IMR-90 (cell line): ENCODE measurements at regions not wholly inside any gene's neighbourhood (a gene's known extent, or its start where the extent isn't known, plus 50 kb on each side); places are given as distances from the start of the nearest gene placed in this dataset.

Source experiments
- ATAC-seq: fragments of 200-7000 bp; cut with Tn5 transposase; 2 replicates; pipeline ENCODE4 v1.9.1; 2020; ENCODE audit warnings: low read depth, mild to moderate bottlenecking, moderate library complexity
- BruUV-seq: library from RNA; stranded (reverse); fragments of 400-500 nt; replicated peaks from 2 replicates; lab custom pipeline; 2021; lab: Mats Ljungman, UMichigan
- CTCF ChIA-PET: fragments of 300-600 bp; formaldehyde crosslinking; extraction: SDS; loops from one replicate; lab custom pipeline; 2021; ENCODE audit warnings: antibody characterized with exemption; lab: Yijun Ruan, JAX
- POLR2A ChIA-PET: fragments of 300-600 bp; sonication (Branson Sonifier 250); formaldehyde crosslinking; loops from one replicate; lab custom pipeline; 2022; ENCODE audit warnings: antibody characterized with exemption; ENCODE audit not compliant: unreplicated experiment; lab: Charles Lee
- DNase-seq: peaks from one replicate; pipeline ENCODE4 v3.0.0; 2013
- H2AFZ ChIP-seq: replicated peaks from 2 replicates; pipeline ENCODE3; 2013; ENCODE audit warnings: low read length, mild to moderate bottlenecking; ENCODE audit not compliant: poor library complexity
- H2AK5ac ChIP-seq: 2 replicates; pipeline ENCODE4 v1.6.1; 2013; ENCODE audit warnings: low read depth, low read length, inconsistent platforms
- H2AK9ac ChIP-seq: replicated peaks from 2 replicates; pipeline ENCODE3; 2013; ENCODE audit warnings: mild to moderate bottlenecking, low read depth, low read length, moderate library complexity; ENCODE audit not compliant: poor library complexity
- H2BK120ac ChIP-seq: 2 replicates; pipeline ENCODE4 v1.6.1; 2013; ENCODE audit warnings: low read depth, low read length, inconsistent platforms
- H2BK15ac ChIP-seq: 3 replicates; pipeline ENCODE4 v1.6.1; 2013; ENCODE audit warnings: low read depth, low read length, inconsistent platforms
- H2BK20ac ChIP-seq: 2 replicates; pipeline ENCODE4 v1.6.1; 2013; ENCODE audit warnings: low read depth, mild to moderate bottlenecking, inconsistent platforms, low read length, moderate library complexity
- H2BK5ac ChIP-seq: 2 replicates; pipeline ENCODE4 v1.6.1; 2013; ENCODE audit warnings: mild to moderate bottlenecking, low read depth, low read length, inconsistent platforms; ENCODE audit not compliant: poor library complexity, severe bottlenecking
- H3K14ac ChIP-seq: replicated peaks from 2 replicates; pipeline ENCODE4 v1.6.1; 2013; ENCODE audit warnings: low read depth, low read length, inconsistent platforms
- H3K18ac ChIP-seq: 2 replicates; pipeline ENCODE4 v1.6.1; 2013; ENCODE audit warnings: low read depth, low read length, control low read depth
- H3K23ac ChIP-seq: 2 replicates; pipeline ENCODE4 v1.6.1; 2013; ENCODE audit warnings: low read depth, low read length, inconsistent platforms
- H3K27ac ChIP-seq: 2 replicates; pipeline ENCODE4 v1.5.1; 2013; ENCODE audit warnings: mild to moderate bottlenecking, control low read depth, low read length; ENCODE audit not compliant: insufficient read depth
- H3K27me3 ChIP-seq: 2 replicates; pipeline ENCODE4 v1.6.1; 2013; ENCODE audit warnings: low read length; ENCODE audit not compliant: control insufficient read depth, insufficient read depth
- H3K36me3 ChIP-seq: 2 replicates; pipeline ENCODE4 v1.6.1; 2013; ENCODE audit warnings: low read length, mixed read lengths; ENCODE audit not compliant: control insufficient read depth, insufficient read depth
- H3K4ac ChIP-seq: 2 replicates; pipeline ENCODE4 v1.6.1; 2013; ENCODE audit warnings: low read depth, low read length, inconsistent platforms
- H3K4me1 ChIP-seq: 2 replicates; pipeline ENCODE4 v1.6.1; 2013; ENCODE audit warnings: low read length, mixed read lengths; ENCODE audit not compliant: control insufficient read depth, insufficient read depth
- H3K4me2 ChIP-seq: 2 replicates; pipeline ENCODE4 v1.6.1; 2013; ENCODE audit warnings: low read depth, mild to moderate bottlenecking, control low read depth, low read length, moderate library complexity
- H3K4me3 ChIP-seq: 2 replicates; pipeline ENCODE4 v1.5.1; 2013; ENCODE audit warnings: low read depth, mild to moderate bottlenecking, control low read depth, low read length, moderate library complexity; ENCODE audit not compliant: insufficient read depth
- H3K56ac ChIP-seq: 2 replicates; pipeline ENCODE4 v1.6.1; 2013; ENCODE audit warnings: low read length, inconsistent platforms; ENCODE audit not compliant: insufficient read depth; ENCODE audit errors: extremely low read depth
- H3K79me1 ChIP-seq, 2 experiments: 2 replicates each; pipeline ENCODE4 v1.6.1; 2013; ENCODE audit warnings: low read length in 2 of 2, inconsistent platforms in 1 of 2, low read depth in 1 of 2
- H3K9ac ChIP-seq: 2 replicates; pipeline ENCODE4 v1.6.1; 2013; ENCODE audit warnings: low read depth, low read length, control low read depth
- H3K9me1 ChIP-seq: 2 replicates; pipeline ENCODE4 v1.6.1; 2013; ENCODE audit warnings: low read length, inconsistent platforms; ENCODE audit not compliant: insufficient read depth
- H3K9me3 ChIP-seq: 2 replicates; pipeline ENCODE4 v1.6.1; 2013; ENCODE audit warnings: low read length; ENCODE audit not compliant: control insufficient read depth, insufficient read depth
- H4K20me1 ChIP-seq: 2 replicates; pipeline ENCODE4 v1.6.1; 2013; ENCODE audit warnings: low read length, inconsistent platforms; ENCODE audit not compliant: insufficient read depth
- H4K5ac ChIP-seq: 2 replicates; pipeline ENCODE4 v1.6.1; 2013; ENCODE audit warnings: mild to moderate bottlenecking, low read depth, low read length, control low read depth
- H4K8ac ChIP-seq, 2 experiments: 2 replicates each; pipeline ENCODE4 v1.6.1; 2013; ENCODE audit warnings: low read depth in 2 of 2, low read length in 2 of 2, control low read depth in 1 of 2, inconsistent platforms in 1 of 2
- H4K91ac ChIP-seq: 2 replicates; pipeline ENCODE4 v1.6.1; 2013; ENCODE audit warnings: low read depth, low read length, inconsistent platforms; ENCODE audit not compliant: insufficient read depth
- BHLHE40 ChIP-seq: fragments of 150-350 bp; IDR thresholded peaks from 2 replicates; pipeline ENCODE4 v1.6.1; 2016; ENCODE audit warnings: mild to moderate bottlenecking, low read depth, low read length
- CEBPB ChIP-seq: IDR thresholded peaks from 2 replicates; pipeline ENCODE4 v1.6.1; 2012; ENCODE audit warnings: low read depth, low read length, improper control_type of control experiment
- FOS ChIP-seq: fragments of 150-350 bp; IDR thresholded peaks from 2 replicates; pipeline ENCODE4 v1.6.1; 2016; ENCODE audit warnings: low read depth, low read length
- MAFK ChIP-seq: IDR thresholded peaks from 2 replicates; pipeline ENCODE4 v1.6.1; 2012; ENCODE audit warnings: low read depth, low read length, improper control_type of control experiment
- MAZ ChIP-seq: IDR thresholded peaks from 2 replicates; pipeline ENCODE4 v1.6.1; 2012; ENCODE audit warnings: low read depth, mild to moderate bottlenecking, low read length, improper control_type of control experiment, moderate library complexity, borderline replicate concordance
- MXI1 ChIP-seq: IDR thresholded peaks from 2 replicates; pipeline ENCODE4 v1.6.1; 2012; ENCODE audit warnings: low read depth, mild to moderate bottlenecking, low read length, moderate library complexity, borderline replicate concordance
- NFE2L2 ChIP-seq: fragments of 150-350 bp; IDR thresholded peaks from 2 replicates; pipeline ENCODE4 v1.6.1; 2016; ENCODE audit warnings: low read depth, mild to moderate bottlenecking, low read length
- POLR2A ChIP-seq: IDR thresholded peaks from 2 replicates; pipeline ENCODE4 v1.6.1; 2012; ENCODE audit warnings: mild to moderate bottlenecking, low read depth, low read length
- RCOR1 ChIP-seq: IDR thresholded peaks from 2 replicates; pipeline ENCODE4 v1.6.1; 2012; ENCODE audit warnings: mild to moderate bottlenecking, low read length, improper control_type of control experiment; ENCODE audit not compliant: insufficient replicate concordance
- SMC3 ChIP-seq: fragments of 150-350 bp; IDR thresholded peaks from 2 replicates; pipeline ENCODE4 v1.6.1; 2016; ENCODE audit warnings: low read depth, mild to moderate bottlenecking, antibody characterized with exemption, low read length, moderate library complexity
- WGBS, 2 experiments: methylation state at CpG; one replicate each; pipeline versions ENCODE4 v1.1.5 to v1.1.7; 2013; ENCODE audit warnings: missing lambda C conversion rate in 2 of 2; ENCODE audit not compliant: insufficient read length in 1 of 2; ENCODE audit errors: extremely low coverage in 2 of 2; 5-methylcytosine and 5-hydroxymethylcytosine counted together
- dilution Hi-C: fragments of 300-500 bp; cut with HindIII; formaldehyde crosslinking; loops from one replicate; pipeline ENCODE4 v1.14.3; 2018; ENCODE audit warnings: low sequenced_read_pairs; ENCODE audit not compliant: unreplicated experiment
- in situ Hi-C: fragments of 300-500 bp; cut with MboI; formaldehyde crosslinking; loops from 3 replicates; pipeline ENCODE4 v1.14.3; 2019; ENCODE audit warnings: low sequenced_read_pairs, inconsistent platforms, mixed read lengths
- intact Hi-C: fragments of 100-400 bp; cut with micrococcal nuclease; formaldehyde crosslinking; loops from 2 replicates; pipeline ENCODE4 v1.10.0; 2022
- TF ChIP-seq, protein P1 (sequence below): fragments of 150-350 bp; IDR thresholded peaks from 2 replicates; pipeline ENCODE4 v1.6.1; 2017; ENCODE audit warnings: mild to moderate bottlenecking, antibody characterized with exemption, low read length, low read depth
- TF ChIP-seq, protein P2 (sequence below): conservative IDR thresholded peaks from 2 replicates; pipeline ENCODE4 v1.5.1; 2012; ENCODE audit warnings: mild to moderate bottlenecking, low read depth, low read length, improper control_type of control experiment
- TF ChIP-seq, protein P3 (sequence below): fragments of 150-350 bp; IDR thresholded peaks from 2 replicates; pipeline ENCODE4 v1.6.1; 2016; ENCODE audit warnings: low read depth, mild to moderate bottlenecking, low read length, moderate library complexity, borderline replicate concordance

DNA sequence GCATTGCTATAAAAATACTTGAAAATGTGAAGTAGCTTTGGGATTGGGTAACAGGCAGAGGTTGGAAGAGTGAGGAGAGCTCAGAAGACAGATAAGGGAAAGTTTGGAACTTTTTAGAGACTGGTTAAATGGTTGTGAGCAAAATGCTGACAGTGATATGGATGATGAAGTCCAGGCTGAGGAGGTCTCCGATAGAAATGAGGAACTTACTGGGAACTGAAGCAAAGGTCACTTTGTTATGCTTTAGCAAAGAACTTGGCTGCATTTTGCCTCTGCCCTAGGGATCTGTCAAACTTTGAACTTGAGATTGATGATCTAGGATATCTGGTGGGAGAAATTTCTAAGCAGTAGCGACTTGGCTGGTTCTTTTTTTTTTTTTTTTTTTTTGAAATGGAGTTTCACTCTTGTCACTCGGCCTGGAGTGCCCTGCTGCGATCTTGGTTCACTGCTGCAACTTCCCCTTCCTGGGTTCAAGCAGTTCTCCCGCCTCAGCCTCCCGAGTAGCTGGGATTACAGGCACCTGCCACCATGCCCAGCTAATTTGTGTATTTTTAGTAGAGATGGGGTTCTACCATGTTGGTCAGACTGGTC, 998.9 kb downstream of the TLE1 start:
- no peak overlapping the region for H3K18ac ChIP-seq
- ATAC-seq (no peak), DNase-seq (no peak)
- H2BK15ac ChIP-seq, result no peak overlapping the region
- H2BK5ac ChIP-seq, result no peak overlapping the region
- H3K27ac ChIP-seq, result no peak overlapping the region
- no CpG with 5 or more reads among the region's 6 CpGs for WGBS, 2 experiments
- POLR2A ChIA-PET, result no interaction called here
- H4K91ac ChIP-seq, result no peak overlapping the region
- H3K79me1 ChIP-seq, result no peaks in the 10 kb centered on the region
- no peak for TF ChIP-seq MXI1
- TF ChIP-seq NFE2L2, result no peak
- TF ChIP-seq MAZ, result no peak
- no peak for TF ChIP-seq POLR2A
- TF ChIP-seq, protein P1, sequence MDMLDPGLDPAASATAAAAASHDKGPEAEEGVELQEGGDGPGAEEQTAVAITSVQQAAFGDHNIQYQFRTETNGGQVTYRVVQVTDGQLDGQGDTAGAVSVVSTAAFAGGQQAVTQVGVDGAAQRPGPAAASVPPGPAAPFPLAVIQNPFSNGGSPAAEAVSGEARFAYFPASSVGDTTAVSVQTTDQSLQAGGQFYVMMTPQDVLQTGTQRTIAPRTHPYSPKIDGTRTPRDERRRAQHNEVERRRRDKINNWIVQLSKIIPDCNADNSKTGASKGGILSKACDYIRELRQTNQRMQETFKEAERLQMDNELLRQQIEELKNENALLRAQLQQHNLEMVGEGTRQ, result no peak
- no peak for TF ChIP-seq FOS
- TF ChIP-seq CEBPB, result no peak
- TF ChIP-seq BHLHE40, result no peak
- no peak for TF ChIP-seq SMC3
- no peak for TF ChIP-seq RCOR1
- TF ChIP-seq MAFK, result no peak
- TF ChIP-seq, protein P2, sequence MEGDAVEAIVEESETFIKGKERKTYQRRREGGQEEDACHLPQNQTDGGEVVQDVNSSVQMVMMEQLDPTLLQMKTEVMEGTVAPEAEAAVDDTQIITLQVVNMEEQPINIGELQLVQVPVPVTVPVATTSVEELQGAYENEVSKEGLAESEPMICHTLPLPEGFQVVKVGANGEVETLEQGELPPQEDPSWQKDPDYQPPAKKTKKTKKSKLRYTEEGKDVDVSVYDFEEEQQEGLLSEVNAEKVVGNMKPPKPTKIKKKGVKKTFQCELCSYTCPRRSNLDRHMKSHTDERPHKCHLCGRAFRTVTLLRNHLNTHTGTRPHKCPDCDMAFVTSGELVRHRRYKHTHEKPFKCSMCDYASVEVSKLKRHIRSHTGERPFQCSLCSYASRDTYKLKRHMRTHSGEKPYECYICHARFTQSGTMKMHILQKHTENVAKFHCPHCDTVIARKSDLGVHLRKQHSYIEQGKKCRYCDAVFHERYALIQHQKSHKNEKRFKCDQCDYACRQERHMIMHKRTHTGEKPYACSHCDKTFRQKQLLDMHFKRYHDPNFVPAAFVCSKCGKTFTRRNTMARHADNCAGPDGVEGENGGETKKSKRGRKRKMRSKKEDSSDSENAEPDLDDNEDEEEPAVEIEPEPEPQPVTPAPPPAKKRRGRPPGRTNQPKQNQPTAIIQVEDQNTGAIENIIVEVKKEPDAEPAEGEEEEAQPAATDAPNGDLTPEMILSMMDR, result no peak
- TF ChIP-seq, protein P3, sequence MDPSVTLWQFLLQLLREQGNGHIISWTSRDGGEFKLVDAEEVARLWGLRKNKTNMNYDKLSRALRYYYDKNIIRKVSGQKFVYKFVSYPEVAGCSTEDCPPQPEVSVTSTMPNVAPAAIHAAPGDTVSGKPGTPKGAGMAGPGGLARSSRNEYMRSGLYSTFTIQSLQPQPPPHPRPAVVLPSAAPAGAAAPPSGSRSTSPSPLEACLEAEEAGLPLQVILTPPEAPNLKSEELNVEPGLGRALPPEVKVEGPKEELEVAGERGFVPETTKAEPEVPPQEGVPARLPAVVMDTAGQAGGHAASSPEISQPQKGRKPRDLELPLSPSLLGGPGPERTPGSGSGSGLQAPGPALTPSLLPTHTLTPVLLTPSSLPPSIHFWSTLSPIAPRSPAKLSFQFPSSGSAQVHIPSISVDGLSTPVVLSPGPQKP, result no peak
- no peak overlapping the region for H2BK20ac ChIP-seq
- H3K36me3 ChIP-seq, result no peaks in the 10 kb centered on the region
- H3K4me2 ChIP-seq, result no peak overlapping the region
- H3K4ac ChIP-seq, result no peak overlapping the region
- H3K14ac ChIP-seq, result no peak overlapping the region
- H3K9ac ChIP-seq, result no peak overlapping the region
- no peak overlapping the region for H4K5ac ChIP-seq
- no peaks in the 10 kb centered on the region for H3K27me3 ChIP-seq
- H4K20me1 ChIP-seq, result no peaks in the 10 kb centered on the region
- H3K23ac ChIP-seq, result no peak overlapping the region
- no peak overlapping the region for H2AK9ac ChIP-seq
- H2BK120ac ChIP-seq, result no peak overlapping the region
- in situ Hi-C loops, result no loop called here
- no peak overlapping the region for H4K8ac ChIP-seq
- no peaks in the 10 kb centered on the region for H3K9me3 ChIP-seq
- intact Hi-C loops, result no loop called here
- CTCF ChIA-PET, result no interaction called here
- no peak overlapping the region for H2AFZ ChIP-seq
- H2AK5ac ChIP-seq, result no peak overlapping the region
- no peaks in the 10 kb centered on the region for H3K9me1 ChIP-seq
- H3K56ac ChIP-seq, result no peak overlapping the region
- H3K4me3 ChIP-seq, result no peak overlapping the region
- dilution Hi-C loops, result no loop called here
- no TSS peak for BruUV-seq
- no peaks in the 10 kb centered on the region for H3K4me1 ChIP-seq
